Hepatic stellate cell (primary cell): ENCODE measurements at regions not wholly inside any gene's neighbourhood (a gene's known extent, or its start where the extent isn't known, plus 50 kb on each side); places are given as distances from the start of the nearest gene placed in this dataset.
A peak's percentile ranks its signal among the peaks of the same experiment; 100 is the strongest.

Experiments
- DNase-seq: peaks from one replicate; pipeline ENCODE4 v3.0.0; 2011; ENCODE audit warnings: low spot score

GRCh38 chr10:44682507-44682906, 228.6 kb upstream of the TMEM72 start:
- DNase-seq, result no peak

GRCh38 chr10:44684661-44685060, 226.5 kb upstream of the TMEM72 start:
- no peak for DNase-seq

GRCh38 chr10:44685220-44685619, 225.9 kb upstream of the TMEM72 start:
- no peak for DNase-seq

- DNase-seq, result no peak
Measured at GRCh38 chr10:44685747-44686146, 225.4 kb upstream of the TMEM72 start.

GRCh38 chr10:44689368-44689767, 221.8 kb upstream of the TMEM72 start:
- DNase-seq, result peak; percentile 10

- DNase-seq, result no peak
Measured at GRCh38 chr10:44696496-44696895, 214.6 kb upstream of the TMEM72 start.

GRCh38 chr10:44697116-44697515, 214.0 kb upstream of the TMEM72 start:
- DNase-seq, result no peak

- no peak for DNase-seq
Measured at GRCh38 chr10:44702531-44702930, 208.6 kb upstream of the TMEM72 start.

GRCh38 chr10:44703241-44704155, 207.6 kb upstream of the TMEM72 start:
- DNase-seq, result no peak

GRCh38 chr10:44704616-44705015, 206.5 kb upstream of the TMEM72 start:
- DNase-seq, result no peak

- peak; percentile 71 for DNase-seq
Measured at GRCh38 chr10:44706745-44707144, 204.4 kb upstream of the TMEM72 start.

GRCh38 chr10:44713307-44713706, 197.8 kb upstream of the TMEM72 start:
- no peak for DNase-seq

- no peak for DNase-seq
Measured at GRCh38 chr10:44714451-44714850, 196.7 kb upstream of the TMEM72 start.

- DNase-seq, result peak; percentile 32
Measured at GRCh38 chr10:44715136-44715535, 196.0 kb upstream of the TMEM72 start.

GRCh38 chr10:44716470-44717015, 194.6 kb upstream of the TMEM72 start:
- DNase-seq, result no peak

GRCh38 chr10:44723082-44723481, 188.1 kb upstream of the TMEM72 start:
- no peak for DNase-seq

GRCh38 chr10:44723619-44724325, 187.4 kb upstream of the TMEM72 start:
- DNase-seq, result peak; percentile 65

GRCh38 chr10:44724415-44725174, 186.5 kb upstream of the TMEM72 start:
- peak; percentile 55 for DNase-seq

- no peak for DNase-seq
Measured at GRCh38 chr10:44725404-44725803, 185.7 kb upstream of the TMEM72 start.

GRCh38 chr10:44731283-44731682, 179.9 kb upstream of the TMEM72 start:
- DNase-seq, result no peak

- no peak for DNase-seq
Measured at GRCh38 chr10:44733501-44734488, 177.3 kb upstream of the TMEM72 start.
